ENCODE measurements at regions not wholly inside any gene's neighbourhood (a gene's known extent, or its start where the extent isn't known, plus 50 kb on each side); places are given as distances from the start of the nearest gene placed in this dataset.

- TF ChIP-seq POLR2AphosphoS5 (IDR thresholded peaks at IDR 0.05) (no peak), POLR2A (IDR thresholded peaks at IDR 0.05) (no peak)
- TF ChIP-seq, protein P1, sequence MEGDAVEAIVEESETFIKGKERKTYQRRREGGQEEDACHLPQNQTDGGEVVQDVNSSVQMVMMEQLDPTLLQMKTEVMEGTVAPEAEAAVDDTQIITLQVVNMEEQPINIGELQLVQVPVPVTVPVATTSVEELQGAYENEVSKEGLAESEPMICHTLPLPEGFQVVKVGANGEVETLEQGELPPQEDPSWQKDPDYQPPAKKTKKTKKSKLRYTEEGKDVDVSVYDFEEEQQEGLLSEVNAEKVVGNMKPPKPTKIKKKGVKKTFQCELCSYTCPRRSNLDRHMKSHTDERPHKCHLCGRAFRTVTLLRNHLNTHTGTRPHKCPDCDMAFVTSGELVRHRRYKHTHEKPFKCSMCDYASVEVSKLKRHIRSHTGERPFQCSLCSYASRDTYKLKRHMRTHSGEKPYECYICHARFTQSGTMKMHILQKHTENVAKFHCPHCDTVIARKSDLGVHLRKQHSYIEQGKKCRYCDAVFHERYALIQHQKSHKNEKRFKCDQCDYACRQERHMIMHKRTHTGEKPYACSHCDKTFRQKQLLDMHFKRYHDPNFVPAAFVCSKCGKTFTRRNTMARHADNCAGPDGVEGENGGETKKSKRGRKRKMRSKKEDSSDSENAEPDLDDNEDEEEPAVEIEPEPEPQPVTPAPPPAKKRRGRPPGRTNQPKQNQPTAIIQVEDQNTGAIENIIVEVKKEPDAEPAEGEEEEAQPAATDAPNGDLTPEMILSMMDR (IDR thresholded peaks at IDR 0.05) = no peak
Observed at GRCh38 chr3:145869958-145870357, 291.0 kb downstream of the PLOD2 start.

Measured in sigmoid colon (tissue), 4 donors.